ENCODE measurements at regions not wholly inside any gene's neighbourhood (a gene's known extent, or its start where the extent isn't known, plus 50 kb on each side); places are given as distances from the start of the nearest gene placed in this dataset.
"Not testable (repeated sequence)": the region's sequence is repeated elsewhere in the genome, so short reads cannot be mapped to it uniquely, and the experiment has no call there.

GRCh38 chr12:48409938-48410337 is 59.2 kb upstream of the ZNF641 start:
- WGBS, 5 donors = 45 to 71% (median 53%) methylated on average over 2 to 3 of the region's 3 CpGs
- H3K9me3 ChIP-seq = peaks cover 0 to 14% (median 0%) of the 10 kb centered on the region in 4 donors
- DNase-seq; intact Hi-C loops (cut with DNase I; ENCODE audit: low total_unique reads); H3K27ac ChIP-seq; H3K36me3 ChIP-seq; H3K27me3 ChIP-seq; H3K4me3 ChIP-seq: not testable (repeated sequence)
- peaks cover 0 to 18% (median 2%) of the 10 kb centered on the region in 4 donors for H3K4me1 ChIP-seq

GRCh38 chr12:48413388-48413787 is 59.0 kb upstream of the ANP32D start:
- no peaks in the 10 kb centered on the region for H3K36me3 ChIP-seq
- TF ChIP-seq EP300 (IDR thresholded peaks at IDR 0.05) (no peak), POLR2AphosphoS5 (IDR thresholded peaks at IDR 0.05) (no peak), CTCF (IDR thresholded peaks at IDR 0.05) (no peak), POLR2A (IDR thresholded peaks at IDR 0.05) (no peak)
- intact Hi-C loops (cut with DNase I; ENCODE audit: low total_unique reads) = no loop called here
- H3K27me3 ChIP-seq = no peaks in the 10 kb centered on the region
- no peak overlapping the region for H3K4me3 ChIP-seq
- peak overlapping the region in 1 of 5 donors; percentile 64 for H3K27ac ChIP-seq
- DNase-seq = no peak
- H3K4me1 ChIP-seq = peaks cover 0 to 18% (median 2%) of the 10 kb centered on the region in 4 donors
- 75 to 85% (median 78%) methylated on average over 3 of the region's 3 CpGs for WGBS, 5 donors
- H3K9me3 ChIP-seq = peaks cover 0 to 14% (median 0%) of the 10 kb centered on the region in 4 donors

GRCh38 chr12:48414021-48414420 is 58.3 kb upstream of the ANP32D start:
- TF ChIP-seq POLR2A (IDR thresholded peaks at IDR 0.05) (no peak), EP300 (IDR thresholded peaks at IDR 0.05) (no peak), CTCF (IDR thresholded peaks at IDR 0.05) (no peak), POLR2AphosphoS5 (IDR thresholded peaks at IDR 0.05) (no peak)
- peaks cover 0 to 14% (median 0%) of the 10 kb centered on the region in 4 donors for H3K9me3 ChIP-seq
- no peaks in the 10 kb centered on the region for H3K27me3 ChIP-seq
- DNase-seq = peak in 1 of 2 donors; percentile 47
- peak overlapping the region in 1 of 5 donors; percentile 64 for H3K27ac ChIP-seq
- peaks cover 0 to 18% (median 2%) of the 10 kb centered on the region in 4 donors for H3K4me1 ChIP-seq
- H3K4me3 ChIP-seq = no peak overlapping the region
- intact Hi-C loops (cut with DNase I; ENCODE audit: low total_unique reads) = no loop called here
- no peaks in the 10 kb centered on the region for H3K36me3 ChIP-seq
- 45 to 64% (median 61%) methylated on average over 4 of the region's 4 CpGs for WGBS, 5 donors

- TF ChIP-seq POLR2AphosphoS5 (IDR thresholded peaks at IDR 0.05) = no peak
- no peak for TF ChIP-seq EP300 (IDR thresholded peaks at IDR 0.05)
- no peak for TF ChIP-seq POLR2A (IDR thresholded peaks at IDR 0.05)
- TF ChIP-seq CTCF (IDR thresholded peaks at IDR 0.05) = no peak
- no peaks in the 10 kb centered on the region for H3K27me3 ChIP-seq
- no peaks in the 10 kb centered on the region for H3K36me3 ChIP-seq
- H3K4me3 ChIP-seq = no peak overlapping the region
- peaks cover 0 to 13% (median 3%) of the 10 kb centered on the region in 4 donors for H3K4me1 ChIP-seq
- no peak overlapping the region for H3K27ac ChIP-seq
- no peak for DNase-seq
- H3K9me3 ChIP-seq = no peaks in the 10 kb centered on the region
- 50 to 56% (median 54%) methylated on average over 6 of the region's 6 CpGs for WGBS, 5 donors
- intact Hi-C loops (cut with DNase I; ENCODE audit: low total_unique reads) = no loop called here
These were observed 53.0 kb upstream of the ANP32D start for GRCh38 chr12:48419116-48419935.
